Right ventricle myocardium superior (tissue), 1 donor: ENCODE measurements at regions not wholly inside any gene's neighbourhood (a gene's known extent, or its start where the extent isn't known, plus 50 kb on each side); places are given as distances from the start of the nearest gene placed in this dataset.

Experiments used
- ATAC-seq: fragments of 200-7000 bp; cut with Tn5 transposase; one replicate; pipeline ENCODE4 v1.9.1; 2020; ENCODE audit warnings: mild to moderate bottlenecking; ENCODE audit not compliant: poor library complexity
- DNase-seq: peaks from one replicate; pipeline ENCODE4 v3.0.0-alpha.2; 2020
- intact Hi-C: fragments of 100-400 bp; cut with DNase I; formaldehyde crosslinking; loops from one replicate; pipeline ENCODE4 v1.11.2; 2022
- donor health status: DM: no; HTN: yes; CAD: no; lungs with severe emphysema.

GRCh38 chr6:104286641-104287040 is 573.1 kb downstream of the HACE1 start:
- intact Hi-C loops: no loop called here
- no peak for DNase-seq
- ATAC-seq: no peak

GRCh38 chr6:104284872-104285271 is 574.8 kb downstream of the HACE1 start:
- no peak for ATAC-seq
- intact Hi-C loops: no loop called here
- DNase-seq: no peak

- intact Hi-C loops: no loop called here
- DNase-seq: no peak
Measured at GRCh38 chr6:104282581-104282980, 577.1 kb downstream of the HACE1 start.

GRCh38 chr6:104281370-104281769 is 578.3 kb downstream of the HACE1 start:
- no peak for ATAC-seq
- no peak for DNase-seq
- intact Hi-C loops: no loop called here

More at GRCh38 chr6:104282581-104282980, 577.1 kb downstream of the HACE1 start:
- ATAC-seq: no peak

GRCh38 chr6:104268389-104268788 is 591.3 kb downstream of the HACE1 start:
- intact Hi-C loops: no loop called here
- DNase-seq: no peak
- ATAC-seq: no peak

GRCh38 chr6:104266922-104267321 is 592.8 kb downstream of the HACE1 start:
- intact Hi-C loops: no loop called here
- no peak for DNase-seq
- no peak for ATAC-seq

- ATAC-seq (no peak), DNase-seq (no peak)
- intact Hi-C loops: no loop called here
Measured at GRCh38 chr6:104256646-104257045, 603.1 kb downstream of the HACE1 start.

GRCh38 chr6:104253236-104253635 is 606.5 kb downstream of the HACE1 start:
- DNase-seq (no peak), ATAC-seq (no peak)
- intact Hi-C loops: no loop called here

- intact Hi-C loops: no loop called here
- DNase-seq (no peak), ATAC-seq (no peak)
Measured at GRCh38 chr6:104252276-104252675, 607.4 kb downstream of the HACE1 start.

- intact Hi-C loops: no loop called here
- no peak for ATAC-seq
Measured at GRCh38 chr6:104251651-104252050, 608.1 kb downstream of the HACE1 start.

GRCh38 chr6:104240865-104241264 is 618.9 kb downstream of the HACE1 start:
- DNase-seq: no peak
- ATAC-seq: no peak
- intact Hi-C loops: no loop called here

More at GRCh38 chr6:104251651-104252050, 608.1 kb downstream of the HACE1 start:
- no peak for DNase-seq

GRCh38 chr6:104239971-104240370 is 619.7 kb downstream of the HACE1 start:
- DNase-seq: no peak
- no peak for ATAC-seq
- intact Hi-C loops: no loop called here

GRCh38 chr6:104229057-104229456 is 630.7 kb downstream of the HACE1 start:
- DNase-seq: no peak
- no peak for ATAC-seq
- intact Hi-C loops: no loop called here

- ATAC-seq (no peak), DNase-seq (no peak)
- intact Hi-C loops: no loop called here
Measured at GRCh38 chr6:104227508-104227907, 632.2 kb downstream of the HACE1 start.

- intact Hi-C loops: no loop called here
- DNase-seq: no peak
- ATAC-seq: no peak
Measured at GRCh38 chr6:104226790-104227446, 632.8 kb downstream of the HACE1 start.

- DNase-seq: no peak
- no peak for ATAC-seq
- intact Hi-C loops: no loop called here
Measured at GRCh38 chr6:104218116-104218515, 641.6 kb downstream of the HACE1 start.

GRCh38 chr6:104214901-104215300 is 644.8 kb downstream of the HACE1 start:
- intact Hi-C loops: no loop called here
- ATAC-seq: no peak

GRCh38 chr6:104212977-104213668 is 646.6 kb downstream of the HACE1 start:
- intact Hi-C loops: no loop called here
- no peak for DNase-seq
- ATAC-seq: no peak

More at GRCh38 chr6:104214901-104215300, 644.8 kb downstream of the HACE1 start:
- no peak for DNase-seq

- ATAC-seq (no peak), DNase-seq (no peak)
- intact Hi-C loops: no loop called here
Measured at GRCh38 chr6:104207635-104208034, 652.1 kb downstream of the HACE1 start.

- no peak for DNase-seq
- ATAC-seq: no peak
- intact Hi-C loops: no loop called here
Measured at GRCh38 chr6:104201557-104201956, 658.2 kb downstream of the HACE1 start.
